Posterior vena cava (tissue), 2 donors: ENCODE measurements at regions not wholly inside any gene's neighbourhood (a gene's known extent, or its start where the extent isn't known, plus 50 kb on each side); places are given as distances from the start of the nearest gene placed in this dataset.
A peak's percentile ranks its signal among the peaks of the same experiment; 100 is the strongest.
"Not testable (repeated sequence)": the region's sequence is repeated elsewhere in the genome, so short reads cannot be mapped to it uniquely, and the experiment has no call there.

Experiments used
- DNase-seq: peaks from one replicate; pipeline ENCODE4 v3.0.0-alpha.2; 2020; ENCODE audit warnings: low spot score
- intact Hi-C, 2 donors: fragments of 100-400 bp; cut with DNase I; formaldehyde crosslinking; loops; one replicate each; pipeline versions ENCODE4 v1.14.1 to v1.14.2; 2022 to 2023
- donor health status: DM: yes; HTN: yes; CAD: no.
- donor health status: DM: yes; HTN: yes; CAD: no.

- intact Hi-C loops, result no loop called here
- peak; percentile 82 for DNase-seq
These were observed 253.2 kb upstream of the RASGEF1B start for GRCh38 chr4:81724925-81725329.

GRCh38 chr4:81723927-81724587 is 252.3 kb upstream of the RASGEF1B start:
- DNase-seq, result no peak
- intact Hi-C loops, result no loop called here

GRCh38 chr4:81723019-81723884 is 251.5 kb upstream of the RASGEF1B start:
- intact Hi-C loops, result no loop called here
- no peak for DNase-seq

GRCh38 chr4:81722290-81722851 is 250.7 kb upstream of the RASGEF1B start:
- no peak for DNase-seq
- intact Hi-C loops, result no loop called here

GRCh38 chr4:81715757-81716156 is 244.1 kb upstream of the RASGEF1B start:
- DNase-seq, result no peak
- intact Hi-C loops, result no loop called here

GRCh38 chr4:81715357-81715756 is 243.7 kb upstream of the RASGEF1B start:
- DNase-seq, intact Hi-C loops: not testable (repeated sequence)

GRCh38 chr4:81714291-81714690 is 242.6 kb upstream of the RASGEF1B start:
- intact Hi-C loops, result no loop called here
- DNase-seq, result no peak

GRCh38 chr4:81712714-81713113 is 241.0 kb upstream of the RASGEF1B start:
- DNase-seq, result no peak
- intact Hi-C loops, result no loop called here

GRCh38 chr4:81704461-81704860 is 232.8 kb upstream of the RASGEF1B start:
- intact Hi-C loops, result no loop called here
- DNase-seq, result no peak

- intact Hi-C loops, result no loop called here
These were observed 228.5 kb upstream of the RASGEF1B start for GRCh38 chr4:81700189-81700588.

GRCh38 chr4:81698538-81699296 is 227.0 kb upstream of the RASGEF1B start:
- intact Hi-C loops, result no loop called here
- DNase-seq, result no peak

More at GRCh38 chr4:81700189-81700588, 228.5 kb upstream of the RASGEF1B start:
- no peak for DNase-seq

- no peak for DNase-seq
- intact Hi-C loops, result no loop called here
These were observed 222.6 kb upstream of the RASGEF1B start for GRCh38 chr4:81694176-81694913.

GRCh38 chr4:81690871-81691270 is 219.2 kb upstream of the RASGEF1B start:
- intact Hi-C loops, result no loop called here
- DNase-seq, result no peak

GRCh38 chr4:81688085-81688484 is 216.4 kb upstream of the RASGEF1B start:
- DNase-seq, result no peak
- intact Hi-C loops, result no loop called here

- no peak for DNase-seq
- intact Hi-C loops, result no loop called here
These were observed 215.8 kb upstream of the RASGEF1B start for GRCh38 chr4:81687471-81687870.

- intact Hi-C loops, result no loop called here
- no peak for DNase-seq
These were observed 213.4 kb upstream of the RASGEF1B start for GRCh38 chr4:81685104-81685503.

GRCh38 chr4:81684352-81684751 is 212.6 kb upstream of the RASGEF1B start:
- DNase-seq, result no peak
- intact Hi-C loops, result no loop called here

- DNase-seq, result no peak
- intact Hi-C loops, result no loop called here
These were observed 210.8 kb upstream of the RASGEF1B start for GRCh38 chr4:81682492-81682891.

- no peak for DNase-seq
- intact Hi-C loops, result no loop called here
These were observed 207.6 kb upstream of the RASGEF1B start for GRCh38 chr4:81679315-81679714.
